T follicular helper cell (primary cell): ENCODE measurements at regions not wholly inside any gene's neighbourhood (a gene's known extent, or its start where the extent isn't known, plus 50 kb on each side); places are given as distances from the start of the nearest gene placed in this dataset.
"Not testable (repeated sequence)": the region's sequence is repeated elsewhere in the genome, so short reads cannot be mapped to it uniquely, and the experiment has no call there.

ENCODE experiments used
- DNase-seq: peaks from one replicate; pipeline ENCODE4 v3.0.0-alpha.2; 2020; ENCODE audit warnings: low read depth

GRCh38 chr11:116044520-116044919 lies 540.3 kb upstream of the CADM1 start:
- no peak for DNase-seq

GRCh38 chr11:116043857-116044256 lies 539.6 kb upstream of the CADM1 start:
- DNase-seq, result no peak

- not testable (repeated sequence) for DNase-seq
Measured at GRCh38 chr11:116043059-116043458, 538.8 kb upstream of the CADM1 start.

- no peak for DNase-seq
Measured at GRCh38 chr11:116042146-116042545, 537.9 kb upstream of the CADM1 start.

- DNase-seq, result no peak
Measured at GRCh38 chr11:116037861-116038260, 533.6 kb upstream of the CADM1 start.

- DNase-seq, result no peak
Measured at GRCh38 chr11:116035977-116036376, 531.8 kb upstream of the CADM1 start.

- no peak for DNase-seq
Measured at GRCh38 chr11:116033931-116034553, 529.8 kb upstream of the CADM1 start.

- no peak for DNase-seq
Measured at GRCh38 chr11:116030697-116031331, 526.6 kb upstream of the CADM1 start.

- DNase-seq, result not testable (repeated sequence)
Measured at GRCh38 chr11:116028506-116028905, 524.3 kb upstream of the CADM1 start.

GRCh38 chr11:115999437-115999836 lies 495.2 kb upstream of the CADM1 start:
- DNase-seq, result no peak

- DNase-seq, result no peak
Measured at GRCh38 chr11:115996808-115997188, 492.6 kb upstream of the CADM1 start.

- DNase-seq, result no peak
Measured at GRCh38 chr11:115996125-115996807, 492.1 kb upstream of the CADM1 start.

GRCh38 chr11:115993590-115993989 lies 489.4 kb upstream of the CADM1 start:
- DNase-seq, result no peak

GRCh38 chr11:115990004-115990447 lies 485.8 kb upstream of the CADM1 start:
- DNase-seq, result no peak

- no peak for DNase-seq
Measured at GRCh38 chr11:115985896-115986295, 481.7 kb upstream of the CADM1 start.

GRCh38 chr11:115984228-115984627 lies 480.0 kb upstream of the CADM1 start:
- DNase-seq, result no peak

GRCh38 chr11:115982666-115983065 lies 478.5 kb upstream of the CADM1 start:
- no peak for DNase-seq

GRCh38 chr11:115981814-115982471 lies 477.7 kb upstream of the CADM1 start:
- no peak for DNase-seq

GRCh38 chr11:115981104-115981481 lies 476.9 kb upstream of the CADM1 start:
- DNase-seq, result no peak

GRCh38 chr11:115980337-115981103 lies 476.3 kb upstream of the CADM1 start:
- DNase-seq, result no peak

GRCh38 chr11:115974703-115975102 lies 470.5 kb upstream of the CADM1 start:
- DNase-seq, result no peak

GRCh38 chr11:115967203-115967602 lies 463.0 kb upstream of the CADM1 start:
- DNase-seq, result not testable (repeated sequence)
